HepG2 (cell line): ENCODE measurements at regions not wholly inside any gene's neighbourhood (a gene's known extent, or its start where the extent isn't known, plus 50 kb on each side); places are given as distances from the start of the nearest gene placed in this dataset.

Source experiments
- ATAC-seq: fragments of 200-7000 bp; cut with Tn5 transposase; 3 replicates; pipeline ENCODE4 v1.9.1; 2020; ENCODE audit warnings: mild to moderate bottlenecking, moderate library complexity
- BruUV-seq: library from RNA; stranded (reverse); fragments of 400-500 nt; replicated peaks from 2 replicates; lab custom pipeline; 2021; lab: Mats Ljungman, UMichigan
- CTCF ChIA-PET: fragments of 300-600 bp; formaldehyde crosslinking; extraction: SDS; loops from one replicate; lab custom pipeline; 2021; ENCODE audit warnings: low total read pairs, inconsistent platforms, low intra/inter-chr PET ratio; lab: Yijun Ruan, JAX
- POLR2A ChIA-PET: fragments of 350-600 bp; sonication (Branson Sonifier 250); formaldehyde crosslinking; loops from one replicate; lab custom pipeline; 2020; ENCODE audit warnings: antibody characterized with exemption, inconsistent platforms; lab: Yijun Ruan, JAX
- DNase-seq: peaks from one replicate; pipeline ENCODE4 v3.0.0-alpha.2; 2015; ENCODE audit warnings: low spot score
- FAIRE-seq: peaks from 3 replicates; lab custom pipeline; 2011; peaks lifted over from hg19 to GRCh38; lab: Jason Lieb, UNC
- H2AFZ ChIP-seq: one replicate; pipeline ENCODE4 v1.6.1; 2011; ENCODE audit warnings: low read length, inconsistent platforms
- H3K27ac ChIP-seq: fragments of 300-600 bp; 3 replicates; pipeline ENCODE4 v1.8.0; 2011; ENCODE audit warnings: mixed run types, mild to moderate bottlenecking, mixed read lengths, low read length, inconsistent platforms; ENCODE audit not compliant: insufficient read depth; ENCODE audit errors: extremely low read length
- H3K27me3 ChIP-seq, 2 experiments: fragments of 200-600 bp in 1 of 2; 2 replicates in 1 of 2; 3 replicates in 1 of 2; pipeline versions ENCODE4 v1.6.0 to v1.8.0; 2011; ENCODE audit warnings: low read length in 2 of 2, mild to moderate bottlenecking in 2 of 2, moderate library complexity in 2 of 2, inconsistent platforms in 1 of 2; ENCODE audit not compliant: insufficient read depth in 2 of 2, control insufficient read depth in 1 of 2
- H3K36me3 ChIP-seq, 2 experiments: fragments of 200-600 bp in 1 of 2; replicated peaks in 1 of 2; 2 replicates in 1 of 2; 3 replicates in 1 of 2; pipeline versions ENCODE4 v1.5.1 to v1.8.0; 2011; ENCODE audit warnings: low read length in 2 of 2, inconsistent platforms in 1 of 2; ENCODE audit not compliant: insufficient read depth in 2 of 2, control insufficient read depth in 1 of 2
- H3K4me1 ChIP-seq: 2 replicates; pipeline ENCODE4 v1.5.1; 2012; ENCODE audit warnings: low read length, inconsistent platforms; ENCODE audit not compliant: insufficient read depth
- H3K4me2 ChIP-seq: 2 replicates; pipeline ENCODE4 v1.6.0; 2011; ENCODE audit warnings: low read depth, low read length, inconsistent platforms
- H3K4me3 ChIP-seq, 3 experiments: fragments of 200-600 bp in 1 of 3; sonication (generic), shearing (Covaris generic) in 1 of 3; replicated peaks in 1 of 3; 2 replicates each; pipeline ENCODE4 v1.5.1; 2011 to 2016; ENCODE audit warnings: low read length in 3 of 3, inconsistent platforms in 2 of 3, low read depth in 2 of 3, mild to moderate bottlenecking in 2 of 3, control low read depth in 1 of 3, mixed read lengths in 1 of 3; ENCODE audit not compliant: insufficient read depth in 1 of 3
- H3K79me2 ChIP-seq: one replicate; pipeline ENCODE4 v1.6.1; 2011; ENCODE audit warnings: low read length, inconsistent platforms; ENCODE audit not compliant: insufficient read depth
- H3K9ac ChIP-seq: 2 replicates; pipeline ENCODE4 v1.6.0; 2011; ENCODE audit warnings: mild to moderate bottlenecking, low read depth, low read length, inconsistent platforms; ENCODE audit not compliant: insufficient read depth
- H3K9me3 ChIP-seq: 2 replicates; pipeline ENCODE4 v1.5.1; 2012; ENCODE audit warnings: mild to moderate bottlenecking, low read length
- H4K20me1 ChIP-seq: 2 replicates; pipeline ENCODE4 v1.6.0; 2011; ENCODE audit warnings: inconsistent platforms, mild to moderate bottlenecking, low read length, moderate library complexity; ENCODE audit not compliant: insufficient read depth
- FOXM1 ChIP-seq: sonication (generic); formaldehyde crosslinking; IDR thresholded peaks from 2 replicates; pipeline ENCODE4 v1.5.0; 2020; ENCODE audit warnings: missing genetic modification reagents
- POLR2AphosphoS5 ChIP-seq: IDR thresholded peaks from 2 replicates; pipeline ENCODE4 v1.6.1; 2012; ENCODE audit warnings: low read depth, low read length
- SAFB2 ChIP-seq: sonication (generic); formaldehyde crosslinking; IDR thresholded peaks from 2 replicates; pipeline ENCODE4 v1.5.1; 2020; ENCODE audit warnings: missing genetic modification reagents, low read depth, mild to moderate bottlenecking, borderline replicate concordance
- SKI ChIP-seq: fragments of 450-650 bp; IDR thresholded peaks from one replicate; pipeline ENCODE4 v1.6.1; 2018; ENCODE audit warnings: mild to moderate bottlenecking; ENCODE audit not compliant: partially characterized antibody
- TERF1 ChIP-seq: sonication (generic); formaldehyde crosslinking; IDR thresholded peaks from 2 replicates; pipeline ENCODE4 v1.8.0; 2022; ENCODE audit warnings: mild to moderate bottlenecking, missing genetic modification reagents, moderate library complexity
- ZNF30 ChIP-seq: sonication (generic); formaldehyde crosslinking; IDR thresholded peaks from 2 replicates; pipeline ENCODE4 v1.5.0; 2020; ENCODE audit warnings: mild to moderate bottlenecking, missing genetic modification reagents
- ZNF670 ChIP-seq: sonication (generic); formaldehyde crosslinking; IDR thresholded peaks from 2 replicates; pipeline ENCODE4 v1.8.0; 2022; ENCODE audit warnings: mild to moderate bottlenecking, missing genetic modification reagents, borderline replicate concordance
- WGBS: methylation state at CpG from one replicate; pipeline ENCODE4 v1.1.6; 2017; ENCODE audit warnings: low lambda C conversion rate; 5-methylcytosine and 5-hydroxymethylcytosine counted together
- in situ Hi-C: cut with HindIII; loops from 2 replicates; pipeline ENCODE4 v1.10.0; 2017; ENCODE audit warnings: low pct_unique_long_range_greater_than_20kb; ENCODE audit not compliant: extremely low pct_ligation_motif_present
- intact Hi-C: fragments of 100-400 bp; cut with micrococcal nuclease; formaldehyde crosslinking; loops from one replicate; pipeline ENCODE4 v1.10.0; 2022; ENCODE audit not compliant: unreplicated experiment
- TF ChIP-seq, protein P1 (sequence below): sonication (generic); formaldehyde crosslinking; IDR thresholded peaks from 2 replicates; pipeline ENCODE4 v1.4.0; 2020; ENCODE audit warnings: missing genetic modification reagents, mild to moderate bottlenecking, borderline replicate concordance

DNA sequence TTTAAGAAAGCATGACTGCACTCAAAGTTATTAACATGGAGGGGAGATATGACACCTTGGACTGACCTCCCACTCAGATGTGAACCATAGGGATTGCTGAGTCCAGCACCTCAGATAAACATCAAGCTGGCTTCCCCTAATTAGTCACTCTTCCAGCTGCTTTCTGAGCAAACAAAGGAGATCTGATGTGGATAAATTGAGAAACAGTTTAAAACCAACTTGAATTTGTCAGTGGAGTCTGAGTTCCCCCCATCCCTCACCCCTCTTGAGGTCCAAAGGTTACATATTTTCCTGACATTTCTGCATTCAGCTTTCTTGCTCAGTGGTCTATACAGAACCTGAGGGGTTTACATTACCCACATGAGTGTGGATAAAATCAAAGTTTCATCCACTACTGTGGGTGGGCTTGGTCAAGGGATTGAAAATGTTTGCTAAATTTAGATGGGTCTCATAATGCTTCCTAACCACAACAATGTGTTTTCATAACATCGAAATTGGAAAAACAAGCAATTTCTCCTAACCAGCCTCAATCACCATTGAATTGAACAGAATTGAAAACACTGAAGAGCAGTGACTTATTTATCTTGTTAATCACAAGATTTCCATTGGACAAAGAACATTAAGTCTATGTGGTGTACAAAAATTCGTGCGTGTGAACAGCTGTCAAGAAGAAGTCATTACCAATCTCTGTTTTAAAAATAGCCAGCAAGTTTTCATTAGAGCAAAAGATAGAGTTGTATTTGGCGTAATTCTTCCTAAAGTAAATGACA is 292.3 kb downstream of the METTL15 start (continued):
- TF ChIP-seq TERF1 (no peak), SKI (no peak), FOXM1 (CRISPR knock-in tag) (no peak), POLR2AphosphoS5 (no peak)
- TF ChIP-seq, all 625 proteins: peak for 0

DNA sequence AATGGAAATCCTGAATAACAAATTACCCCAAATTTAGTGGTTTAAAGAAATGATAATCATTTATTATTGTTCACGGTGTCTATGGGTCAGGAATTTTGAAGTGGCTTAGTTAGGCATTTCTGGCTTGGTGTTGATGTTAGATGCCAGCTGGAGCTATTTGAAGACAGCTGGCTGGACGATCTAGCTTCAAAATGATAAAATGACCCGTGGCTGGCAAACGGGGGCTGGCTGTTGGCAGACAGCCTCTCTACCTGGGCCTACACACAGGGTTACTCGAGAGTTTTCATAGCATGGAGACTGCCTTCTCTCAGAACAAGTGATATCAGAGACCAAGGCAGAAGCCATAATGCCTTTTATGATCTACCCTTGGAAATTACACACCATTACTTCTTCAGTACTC is 285.2 kb downstream of the METTL15 start:
- CTCF ChIA-PET: no interaction called here
- FAIRE-seq (no peak), DNase-seq (no peak), ATAC-seq (no peak)
- Histone ChIP-seq H3K9ac (no peak overlapping the region), H3K9me3 (no peaks in the 10 kb centered on the region), H3K36me3 (no peaks in the 10 kb centered on the region), H3K4me2 (no peak overlapping the region), H3K79me2 (no peaks in the 10 kb centered on the region), H3K27me3 (no peaks in the 10 kb centered on the region), H2AFZ (no peak overlapping the region), H3K4me3 (no peak overlapping the region), H3K4me1 (no peaks in the 10 kb centered on the region), H3K27ac (no peak overlapping the region), H4K20me1 (no peaks in the 10 kb centered on the region)
- intact Hi-C loops: no loop called here
- in situ Hi-C loops: no loop called here
- TF ChIP-seq, protein P1, sequence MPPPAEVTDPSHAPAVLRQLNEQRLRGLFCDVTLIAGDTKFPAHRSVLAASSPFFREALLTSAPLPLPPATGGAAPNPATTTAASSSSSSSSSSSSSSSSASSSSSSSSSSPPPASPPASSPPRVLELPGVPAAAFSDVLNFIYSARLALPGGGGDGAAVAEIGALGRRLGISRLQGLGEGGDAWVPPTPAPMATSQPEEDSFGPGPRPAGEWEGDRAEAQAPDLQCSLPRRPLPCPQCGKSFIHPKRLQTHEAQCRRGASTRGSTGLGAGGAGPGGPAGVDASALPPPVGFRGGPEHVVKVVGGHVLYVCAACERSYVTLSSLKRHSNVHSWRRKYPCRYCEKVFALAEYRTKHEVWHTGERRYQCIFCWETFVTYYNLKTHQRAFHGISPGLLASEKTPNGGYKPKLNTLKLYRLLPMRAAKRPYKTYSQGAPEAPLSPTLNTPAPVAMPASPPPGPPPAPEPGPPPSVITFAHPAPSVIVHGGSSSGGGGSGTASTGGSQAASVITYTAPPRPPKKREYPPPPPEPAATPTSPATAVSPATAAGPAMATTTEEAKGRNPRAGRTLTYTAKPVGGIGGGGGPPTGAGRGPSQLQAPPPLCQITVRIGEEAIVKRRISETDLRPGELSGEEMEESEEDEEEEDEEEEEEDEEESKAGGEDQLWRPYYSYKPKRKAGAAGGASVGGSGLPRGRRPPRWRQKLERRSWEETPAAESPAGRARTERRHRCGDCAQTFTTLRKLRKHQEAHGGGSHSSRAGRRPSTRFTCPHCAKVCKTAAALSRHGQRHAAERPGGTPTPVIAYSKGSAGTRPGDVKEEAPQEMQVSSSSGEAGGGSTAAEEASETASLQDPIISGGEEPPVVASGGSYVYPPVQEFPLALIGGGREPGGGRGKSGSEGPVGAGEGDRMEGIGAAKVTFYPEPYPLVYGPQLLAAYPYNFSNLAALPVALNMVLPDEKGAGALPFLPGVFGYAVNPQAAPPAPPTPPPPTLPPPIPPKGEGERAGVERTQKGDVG (CRISPR knock-in tag): no peak
- TF ChIP-seq ZNF670 (no peak), SAFB2 (CRISPR knock-in tag) (no peak), ZNF30 (CRISPR knock-in tag) (no peak)
- no TSS peak for BruUV-seq
- POLR2A ChIA-PET: no interaction called here
- whole genome bisulfite sequencing: 64% methylated on average over 3 of the region's 5 CpGs
